ENCODE measurements at regions not wholly inside any gene's neighbourhood (a gene's known extent, or its start where the extent isn't known, plus 50 kb on each side); places are given as distances from the start of the nearest gene placed in this dataset.
"Not testable (repeated sequence)": the region's sequence is repeated elsewhere in the genome, so short reads cannot be mapped to it uniquely, and the experiment has no call there.

GRCh38 chr3:82473864-82474541, 712.6 kb upstream of the GBE1 start:
- no peaks in the 10 kb centered on the region for H3K27me3 Mint-ChIP-seq
- H3K36me3 Mint-ChIP-seq (ENCODE audit: low read depth), result no peaks in the 10 kb centered on the region
- no peaks in the 10 kb centered on the region for H3K4me1 Mint-ChIP-seq (ENCODE audit: low read depth)
- no peaks in the 10 kb centered on the region for H3K9me3 Mint-ChIP-seq
- H3K4me3 Mint-ChIP-seq, result no peak overlapping the region
- no peak overlapping the region for H3K27ac Mint-ChIP-seq

DNA sequence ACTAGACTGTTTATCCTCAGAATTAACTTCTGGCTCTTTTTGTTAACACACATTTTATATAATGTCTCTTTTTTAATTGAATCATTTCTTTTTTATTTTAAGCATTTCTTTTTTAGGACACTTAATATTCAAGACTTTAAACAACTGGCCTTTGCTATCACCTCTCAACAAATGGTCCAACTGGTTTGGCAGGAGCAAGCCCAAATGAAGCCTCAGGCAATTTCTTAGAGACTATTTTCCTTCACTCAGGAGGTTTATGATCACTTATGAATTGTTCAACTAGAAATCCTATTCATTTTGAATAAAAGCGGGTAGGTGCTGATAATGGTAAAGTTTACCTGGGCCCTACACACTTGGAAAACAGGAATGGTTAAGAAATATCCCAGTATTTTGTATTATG, 705.6 kb upstream of the GBE1 start:
- no peaks in the 10 kb centered on the region for H3K27me3 Mint-ChIP-seq
- no peak overlapping the region for H3K4me3 Mint-ChIP-seq
- no peak overlapping the region for H3K27ac Mint-ChIP-seq
- H3K9me3 Mint-ChIP-seq, result peaks cover 8% of the 10 kb centered on the region
- H3K36me3 Mint-ChIP-seq (ENCODE audit: low read depth), result no peaks in the 10 kb centered on the region
- no peaks in the 10 kb centered on the region for H3K4me1 Mint-ChIP-seq (ENCODE audit: low read depth)

- H3K4me1 Mint-ChIP-seq (ENCODE audit: low read depth), result no peaks in the 10 kb centered on the region
- no peaks in the 10 kb centered on the region for H3K27me3 Mint-ChIP-seq
- H3K9me3 Mint-ChIP-seq, result peaks cover 15% of the 10 kb centered on the region
- no peaks in the 10 kb centered on the region for H3K36me3 Mint-ChIP-seq (ENCODE audit: low read depth)
- no peak overlapping the region for H3K4me3 Mint-ChIP-seq
- H3K27ac Mint-ChIP-seq, result no peak overlapping the region
These were observed 701.5 kb upstream of the GBE1 start for GRCh38 chr3:82462977-82463376.

GRCh38 chr3:82461049-82461889, 699.8 kb upstream of the GBE1 start:
- Mint-ChIP-seq H3K9me3 (peaks cover 10% of the 10 kb centered on the region), H3K36me3 (ENCODE audit: low read depth) (no peaks in the 10 kb centered on the region), H3K27me3 (no peaks in the 10 kb centered on the region), H3K4me1 (ENCODE audit: low read depth) (no peaks in the 10 kb centered on the region), H3K27ac (no peak overlapping the region), H3K4me3 (no peak overlapping the region)

- Mint-ChIP-seq H3K4me3 (no peak overlapping the region), H3K9me3 (peaks cover 5% of the 10 kb centered on the region), H3K4me1 (ENCODE audit: low read depth) (no peaks in the 10 kb centered on the region)
These were observed 686.9 kb upstream of the GBE1 start for GRCh38 chr3:82448320-82448719.

DNA sequence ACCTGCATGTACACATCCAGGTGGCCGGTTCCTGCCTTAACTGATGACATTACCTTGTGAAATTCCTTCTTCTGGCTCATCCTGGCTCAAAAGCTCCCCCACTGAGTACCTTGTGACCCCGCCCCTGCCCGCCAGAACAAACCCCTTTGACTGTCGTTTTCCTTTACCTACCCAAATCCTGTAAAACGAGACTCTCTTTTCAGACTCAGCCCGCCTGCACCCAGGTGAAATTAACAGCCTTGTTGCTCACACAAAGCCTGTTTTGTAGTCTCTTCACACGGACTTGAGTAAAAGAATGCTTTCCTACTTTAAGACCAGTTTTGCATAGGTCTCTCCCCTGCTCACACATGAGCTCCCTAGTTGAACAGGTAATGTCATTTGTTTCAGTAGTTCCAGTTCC, 667.4 kb upstream of the GBE1 start:
- H3K9me3 Mint-ChIP-seq, result peaks cover 21% of the 10 kb centered on the region
- H3K27me3 Mint-ChIP-seq; H3K36me3 Mint-ChIP-seq (ENCODE audit: low read depth); H3K27ac Mint-ChIP-seq; H3K4me3 Mint-ChIP-seq; H3K4me1 Mint-ChIP-seq (ENCODE audit: low read depth): not testable (repeated sequence)

More at GRCh38 chr3:82448320-82448719, 686.9 kb upstream of the GBE1 start:
- no peaks in the 10 kb centered on the region for H3K36me3 Mint-ChIP-seq (ENCODE audit: low read depth)
- H3K27me3 Mint-ChIP-seq, result no peaks in the 10 kb centered on the region
- no peak overlapping the region for H3K27ac Mint-ChIP-seq

- H3K27ac Mint-ChIP-seq, result no peak overlapping the region
- H3K9me3 Mint-ChIP-seq, result peaks cover 10% of the 10 kb centered on the region
- H3K27me3 Mint-ChIP-seq, result no peaks in the 10 kb centered on the region
- H3K4me3 Mint-ChIP-seq, result no peak overlapping the region
- no peaks in the 10 kb centered on the region for H3K36me3 Mint-ChIP-seq (ENCODE audit: low read depth)
- no peaks in the 10 kb centered on the region for H3K4me1 Mint-ChIP-seq (ENCODE audit: low read depth)
These were observed 662.5 kb upstream of the GBE1 start for GRCh38 chr3:82424031-82424339.

- Mint-ChIP-seq H3K27me3 (no peaks in the 10 kb centered on the region), H3K36me3 (ENCODE audit: low read depth) (no peaks in the 10 kb centered on the region), H3K4me1 (ENCODE audit: low read depth) (no peaks in the 10 kb centered on the region)
These were observed 662.0 kb upstream of the GBE1 start for GRCh38 chr3:82423268-82424030.

GRCh38 chr3:82416830-82417229, 655.4 kb upstream of the GBE1 start:
- no peaks in the 10 kb centered on the region for H3K27me3 Mint-ChIP-seq
- no peaks in the 10 kb centered on the region for H3K4me1 Mint-ChIP-seq (ENCODE audit: low read depth)
- no peak overlapping the region for H3K4me3 Mint-ChIP-seq
- H3K27ac Mint-ChIP-seq, result no peak overlapping the region
- no peaks in the 10 kb centered on the region for H3K36me3 Mint-ChIP-seq (ENCODE audit: low read depth)
- peaks cover 9% of the 10 kb centered on the region for H3K9me3 Mint-ChIP-seq

More at GRCh38 chr3:82423268-82424030, 662.0 kb upstream of the GBE1 start:
- no peak overlapping the region for H3K4me3 Mint-ChIP-seq
- H3K27ac Mint-ChIP-seq, result no peak overlapping the region
- peaks cover 8% of the 10 kb centered on the region for H3K9me3 Mint-ChIP-seq

DNA sequence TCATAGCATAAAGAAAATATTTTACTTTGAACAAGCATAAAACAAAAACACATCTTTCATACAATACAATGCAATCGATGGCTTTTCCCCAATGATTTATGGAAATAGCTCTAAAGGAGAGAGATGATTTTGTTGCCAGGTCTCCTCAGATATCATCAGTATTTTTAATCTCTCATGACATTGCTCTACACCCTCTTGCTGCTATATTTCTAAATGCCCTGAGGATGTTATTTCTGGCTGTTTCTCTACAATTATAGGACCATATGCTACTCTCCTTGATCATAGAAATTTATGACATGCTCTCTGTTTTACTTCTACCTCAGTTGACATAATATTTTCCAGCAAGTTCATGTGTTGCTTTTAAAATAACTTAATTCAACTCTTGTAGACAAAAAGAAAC, 654.9 kb upstream of the GBE1 start:
- H3K9me3 Mint-ChIP-seq, result peaks cover 9% of the 10 kb centered on the region
- H3K27me3 Mint-ChIP-seq, result no peaks in the 10 kb centered on the region
- no peaks in the 10 kb centered on the region for H3K36me3 Mint-ChIP-seq (ENCODE audit: low read depth)
- no peaks in the 10 kb centered on the region for H3K4me1 Mint-ChIP-seq (ENCODE audit: low read depth)
- H3K4me3 Mint-ChIP-seq, result no peak overlapping the region
- no peak overlapping the region for H3K27ac Mint-ChIP-seq

DNA sequence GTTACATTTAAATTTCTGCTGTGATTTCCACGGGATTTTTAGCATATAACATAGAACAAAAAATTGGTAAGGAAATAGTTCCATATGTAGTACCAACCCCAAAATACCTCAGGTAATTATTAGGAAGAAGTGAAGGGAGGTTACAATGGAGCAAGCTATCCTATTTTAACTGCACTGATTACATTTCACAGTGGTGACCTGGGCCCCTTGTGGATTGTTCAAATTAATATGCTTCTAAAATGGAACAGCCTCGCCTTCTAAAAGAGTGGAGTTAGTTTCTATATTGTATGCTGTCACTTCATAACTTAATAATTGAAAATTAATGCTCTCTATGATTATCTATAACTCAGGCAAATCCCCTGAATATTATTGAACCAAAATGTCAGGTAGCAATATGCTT, 651.7 kb upstream of the GBE1 start:
- Mint-ChIP-seq H3K27ac (no peak overlapping the region), H3K9me3 (peaks cover 5% of the 10 kb centered on the region), H3K4me3 (no peak overlapping the region), H3K4me1 (ENCODE audit: low read depth) (no peaks in the 10 kb centered on the region), H3K27me3 (no peaks in the 10 kb centered on the region), H3K36me3 (ENCODE audit: low read depth) (no peaks in the 10 kb centered on the region)

DNA sequence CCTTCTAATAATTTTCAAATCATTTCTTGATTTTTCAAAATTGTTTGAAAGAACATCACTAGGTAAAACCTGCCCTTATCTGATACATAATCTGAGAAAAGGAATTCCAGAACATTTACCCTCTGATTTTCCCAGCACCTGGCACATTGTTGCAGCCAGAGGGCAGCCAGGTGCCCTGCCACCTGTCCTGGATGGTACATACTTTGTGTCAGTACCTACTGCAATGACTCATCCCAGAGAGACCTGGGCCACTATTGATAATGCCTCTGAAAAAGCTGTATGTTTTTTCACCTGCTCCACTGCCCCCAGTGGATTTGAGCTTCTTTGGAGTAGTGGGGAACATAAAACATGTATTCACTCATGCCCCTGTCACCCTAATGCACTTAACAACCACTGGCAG, 648.9 kb upstream of the GBE1 start:
- Mint-ChIP-seq H3K36me3 (ENCODE audit: low read depth) (no peaks in the 10 kb centered on the region), H3K27ac (no peak overlapping the region), H3K9me3 (peaks cover 4% of the 10 kb centered on the region), H3K27me3 (no peaks in the 10 kb centered on the region), H3K4me3 (no peak overlapping the region), H3K4me1 (ENCODE audit: low read depth) (no peaks in the 10 kb centered on the region)

DNA sequence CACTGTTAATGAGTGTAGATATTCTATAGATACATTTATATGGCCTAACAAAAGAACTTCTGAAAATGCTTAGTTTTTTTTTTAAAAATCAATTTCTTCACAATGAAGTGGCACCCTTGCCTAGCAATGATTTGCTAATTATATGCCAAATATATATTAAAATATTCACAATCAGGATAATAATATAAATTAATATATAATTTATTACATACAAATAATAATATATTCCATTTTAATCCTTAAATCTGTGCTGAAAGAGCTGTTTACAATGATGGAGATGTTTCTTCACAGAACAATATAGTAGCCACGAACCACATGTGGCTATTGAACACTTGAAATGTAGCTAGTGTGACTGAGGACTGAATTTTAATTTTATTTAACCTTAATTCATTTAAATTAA, 648.4 kb upstream of the GBE1 start:
- no peak overlapping the region for H3K27ac Mint-ChIP-seq
- H3K4me1 Mint-ChIP-seq (ENCODE audit: low read depth), result no peaks in the 10 kb centered on the region
- H3K36me3 Mint-ChIP-seq (ENCODE audit: low read depth), result no peaks in the 10 kb centered on the region
- H3K4me3 Mint-ChIP-seq, result no peak overlapping the region
- no peaks in the 10 kb centered on the region for H3K27me3 Mint-ChIP-seq
- H3K9me3 Mint-ChIP-seq, result peaks cover 4% of the 10 kb centered on the region

GRCh38 chr3:82392203-82392775, 630.8 kb upstream of the GBE1 start:
- Mint-ChIP-seq H3K27ac (no peak overlapping the region), H3K9me3 (peaks cover 8% of the 10 kb centered on the region), H3K4me1 (ENCODE audit: low read depth) (no peaks in the 10 kb centered on the region), H3K27me3 (no peaks in the 10 kb centered on the region), H3K4me3 (no peak overlapping the region), H3K36me3 (ENCODE audit: low read depth) (no peaks in the 10 kb centered on the region)

GRCh38 chr3:82390868-82391267, 629.4 kb upstream of the GBE1 start:
- Mint-ChIP-seq H3K4me3 (no peak overlapping the region), H3K4me1 (ENCODE audit: low read depth) (no peaks in the 10 kb centered on the region), H3K36me3 (ENCODE audit: low read depth) (no peaks in the 10 kb centered on the region), H3K27me3 (no peaks in the 10 kb centered on the region), H3K27ac (no peak overlapping the region), H3K9me3 (peaks cover 8% of the 10 kb centered on the region)

All from stimulated activated naive CD8-positive, alpha-beta T cell treated with anti-CD3 and anti-CD28 coated beads, Interleukin-15, Interleukin-2, amounts not matched to agents 100 ng/mL and 50 ng/mL, for 24 hours (primary cell).